ENCODE measurements at regions not wholly inside any gene's neighbourhood (a gene's known extent, or its start where the extent isn't known, plus 50 kb on each side); places are given as distances from the start of the nearest gene placed in this dataset.

GRCh38 chr13:23988546-23989122 lies 91.3 kb upstream of the C1QTNF9B start:
- no peak for TF ChIP-seq CTCF (IDR thresholded peaks at IDR 0.05; ENCODE audit: control insufficient read depth, extremely low read depth, insufficient read depth)
- no peak overlapping the region for H3K4me3 ChIP-seq (ENCODE audit: low read depth, low read length)
- DNase-seq (ENCODE audit: low read depth): no peak

DNA sequence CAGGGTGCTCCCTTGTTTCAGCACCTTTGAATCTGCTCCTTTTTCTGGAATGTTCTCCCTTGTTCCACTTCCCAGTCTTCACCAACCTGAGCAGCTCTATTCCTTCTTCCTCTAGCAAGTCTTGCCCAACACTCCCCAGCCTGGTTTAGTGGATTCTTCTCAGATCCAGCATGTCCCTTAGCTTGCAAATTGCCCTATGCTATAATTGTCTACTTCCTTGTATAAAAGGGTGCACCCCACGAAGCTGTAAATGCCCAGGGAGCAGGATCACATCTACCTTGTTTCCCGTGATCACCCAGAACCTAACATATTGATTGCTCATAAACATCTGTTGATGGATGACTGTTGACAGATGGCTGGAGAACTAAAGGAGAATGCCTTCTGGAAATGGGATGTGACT lies 93.2 kb upstream of the C1QTNF9B start:
- no peak for DNase-seq (ENCODE audit: low read depth)
- no peak for TF ChIP-seq CTCF (IDR thresholded peaks at IDR 0.05; ENCODE audit: control insufficient read depth, extremely low read depth, insufficient read depth)
- H3K4me3 ChIP-seq (ENCODE audit: low read depth, low read length): no peak overlapping the region

GRCh38 chr13:23991119-23991518 lies 93.8 kb upstream of the C1QTNF9B start:
- no peak overlapping the region for H3K4me3 ChIP-seq (ENCODE audit: low read depth, low read length)
- DNase-seq (ENCODE audit: low read depth): no peak
- TF ChIP-seq CTCF (IDR thresholded peaks at IDR 0.05; ENCODE audit: control insufficient read depth, extremely low read depth, insufficient read depth): no peak

- H3K4me3 ChIP-seq (ENCODE audit: low read depth, low read length): no peak overlapping the region
- DNase-seq (ENCODE audit: low read depth): no peak
- TF ChIP-seq CTCF (IDR thresholded peaks at IDR 0.05; ENCODE audit: control insufficient read depth, extremely low read depth, insufficient read depth): no peak
These were observed 95.7 kb upstream of the C1QTNF9B start for GRCh38 chr13:23992781-23993679.

DNA sequence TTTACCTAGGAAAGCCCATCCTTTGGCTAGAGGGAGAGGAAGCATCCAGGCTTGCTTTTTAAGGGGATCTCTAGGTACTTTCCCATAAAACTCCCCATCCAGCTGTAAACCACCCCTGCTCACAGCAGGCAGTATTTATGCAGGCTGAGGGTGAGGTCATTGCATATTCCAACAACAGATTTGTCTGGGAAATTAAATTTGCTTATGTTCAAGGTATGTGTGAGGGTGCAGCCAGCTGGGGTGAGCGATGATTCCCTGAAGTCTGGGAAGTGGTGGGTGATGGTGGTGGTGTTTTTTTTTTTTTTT lies 96.3 kb upstream of the C1QTNF9B start:
- no peak for TF ChIP-seq CTCF (IDR thresholded peaks at IDR 0.05; ENCODE audit: control insufficient read depth, extremely low read depth, insufficient read depth)
- no peak for DNase-seq (ENCODE audit: low read depth)
- H3K4me3 ChIP-seq (ENCODE audit: low read depth, low read length): no peak overlapping the region

- no peak for TF ChIP-seq CTCF (IDR thresholded peaks at IDR 0.05; ENCODE audit: control insufficient read depth, extremely low read depth, insufficient read depth)
- no peak for DNase-seq (ENCODE audit: low read depth)
- no peak overlapping the region for H3K4me3 ChIP-seq (ENCODE audit: low read depth, low read length)
These were observed 98.2 kb upstream of the C1QTNF9B start for GRCh38 chr13:23995283-23996073.
